Chondrocyte (in vitro differentiated cells): ENCODE measurements at regions not wholly inside any gene's neighbourhood (a gene's known extent, or its start where the extent isn't known, plus 50 kb on each side); places are given as distances from the start of the nearest gene placed in this dataset.

Experiments used
- DNase-seq: peaks from one replicate; pipeline ENCODE4 v3.0.0; 2021; ENCODE audit warnings: mixed read lengths, low spot score
- H3K27ac Mint-ChIP-seq: one replicate; pipeline ENCODE4 v1.8.0; 2021; ENCODE audit warnings: mild to moderate bottlenecking, moderate library complexity, mixed read lengths; ENCODE audit not compliant: unreplicated experiment
- H3K27me3 Mint-ChIP-seq: 2 replicates; pipeline ENCODE4 v1.8.0; 2021; ENCODE audit warnings: low read depth, mixed read lengths
- H3K36me3 Mint-ChIP-seq: 2 replicates; pipeline ENCODE4 v1.8.0; 2021; ENCODE audit warnings: low read depth, mixed read lengths
- H3K4me1 Mint-ChIP-seq: 2 replicates; pipeline ENCODE4 v1.8.0; 2021; ENCODE audit warnings: low read depth, mild to moderate bottlenecking, mixed read lengths
- H3K4me3 Mint-ChIP-seq: one replicate; pipeline ENCODE4 v1.8.0; 2021; ENCODE audit warnings: mild to moderate bottlenecking, moderate library complexity, mixed read lengths; ENCODE audit not compliant: unreplicated experiment
- H3K9me3 Mint-ChIP-seq: 2 replicates; pipeline ENCODE4 v1.8.0; 2021; ENCODE audit warnings: low read depth, mixed read lengths
- CTCF ChIP-seq: fragments of 200-600 bp; sonication (generic); IDR thresholded peaks from 2 replicates; pipeline ENCODE4 v1.5.0; 2021; ENCODE audit warnings: antibody characterized with exemption, mild to moderate bottlenecking, moderate library complexity

DNA sequence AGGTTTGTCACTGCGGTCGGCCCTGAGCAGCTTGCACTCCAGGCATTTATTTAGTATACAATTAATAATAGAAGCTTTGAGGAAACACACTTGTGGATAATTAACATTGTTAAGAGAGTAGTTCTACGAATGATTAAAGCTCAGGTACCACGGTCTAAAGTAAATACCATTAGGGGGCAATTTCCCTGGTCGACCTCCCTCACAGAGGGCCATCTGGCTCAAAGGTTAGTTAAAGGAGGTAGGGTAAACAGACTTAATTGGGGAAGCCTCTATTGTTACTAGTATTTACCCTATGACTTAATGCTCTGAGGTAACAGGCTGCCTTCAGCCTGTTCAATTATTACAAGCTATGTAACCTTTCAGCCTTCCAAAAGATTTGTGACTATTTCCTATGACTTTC, 122.3 kb upstream of the SLC44A3 start:
- H3K4me3 Mint-ChIP-seq: no peak overlapping the region
- no peaks in the 10 kb centered on the region for H3K9me3 Mint-ChIP-seq
- H3K27ac Mint-ChIP-seq: no peak overlapping the region
- no peaks in the 10 kb centered on the region for H3K36me3 Mint-ChIP-seq
- TF ChIP-seq CTCF: no peak
- peaks cover 22% of the 10 kb centered on the region for H3K4me1 Mint-ChIP-seq
- no peaks in the 10 kb centered on the region for H3K27me3 Mint-ChIP-seq
- no peak for DNase-seq

DNA sequence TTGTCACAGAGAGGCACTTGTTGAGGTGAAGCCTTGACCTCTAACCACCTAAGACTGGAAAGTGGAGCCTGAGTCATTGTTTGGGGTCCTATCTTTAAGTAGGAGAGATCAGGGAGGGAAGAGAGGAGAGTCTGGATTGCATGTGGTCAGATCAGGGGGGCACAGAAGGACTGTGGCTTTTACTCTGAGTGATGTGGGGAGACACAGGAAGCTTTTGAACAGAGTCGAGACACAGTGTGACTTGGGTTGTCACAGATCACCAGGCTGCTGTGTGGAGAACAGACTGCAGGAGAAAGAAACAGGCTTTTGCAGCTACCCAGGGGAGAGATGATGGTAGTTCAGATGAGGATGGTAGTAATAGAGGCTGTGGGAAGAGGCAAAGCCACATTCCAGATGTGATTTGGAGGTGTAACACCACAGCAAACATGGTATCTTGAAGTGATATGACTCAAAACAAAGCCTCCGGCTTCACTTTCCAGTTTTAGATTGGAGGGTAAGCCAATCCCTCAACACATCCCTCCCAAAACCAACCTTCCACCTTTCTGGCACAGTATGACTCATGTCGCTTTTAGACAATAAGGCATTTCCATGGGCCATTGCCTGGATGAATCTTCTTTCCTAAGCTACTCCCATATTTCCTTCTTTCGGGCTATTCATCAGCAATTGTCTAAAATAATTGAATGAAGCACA, 125.8 kb upstream of the SLC44A3 start:
- no peak overlapping the region for H3K4me3 Mint-ChIP-seq
- no peak overlapping the region for H3K27ac Mint-ChIP-seq
- peaks cover 10% of the 10 kb centered on the region for H3K4me1 Mint-ChIP-seq
- H3K27me3 Mint-ChIP-seq: no peaks in the 10 kb centered on the region
- no peak for TF ChIP-seq CTCF
- H3K36me3 Mint-ChIP-seq: no peaks in the 10 kb centered on the region
- DNase-seq: no peak
- H3K9me3 Mint-ChIP-seq: no peaks in the 10 kb centered on the region

- Mint-ChIP-seq H3K4me3 (no peak overlapping the region), H3K27ac (no peak overlapping the region), H3K4me1 (peaks cover 4% of the 10 kb centered on the region), H3K9me3 (no peaks in the 10 kb centered on the region), H3K36me3 (no peaks in the 10 kb centered on the region), H3K27me3 (no peaks in the 10 kb centered on the region)
- DNase-seq: no peak
- TF ChIP-seq CTCF: no peak
Observed at GRCh38 chr1:94693435-94693834, 126.7 kb upstream of the SLC44A3 start.

- Mint-ChIP-seq H3K36me3 (no peaks in the 10 kb centered on the region), H3K9me3 (no peaks in the 10 kb centered on the region)
Observed at GRCh38 chr1:94693029-94693428, 127.1 kb upstream of the SLC44A3 start.

DNA sequence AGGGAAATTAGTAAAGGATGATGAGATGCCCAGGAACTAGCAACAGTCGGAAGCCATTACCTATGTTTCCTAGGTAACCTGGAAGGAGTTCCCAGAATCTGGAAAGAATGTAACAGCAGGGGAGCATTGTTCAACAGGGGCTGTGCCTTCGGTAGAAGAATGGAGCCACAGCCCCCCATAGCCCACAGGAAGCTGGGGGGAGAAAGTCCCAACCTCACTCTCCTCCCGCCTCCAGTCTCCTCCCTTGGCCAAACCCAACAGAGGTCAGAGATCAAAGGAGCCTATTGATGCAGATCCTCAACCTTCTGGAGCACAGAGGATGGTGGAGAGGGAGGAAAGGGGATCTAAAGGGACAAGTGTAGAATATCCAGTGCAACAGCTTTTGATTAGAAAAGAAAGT, 131.5 kb upstream of the SLC44A3 start:
- Mint-ChIP-seq H3K4me1 (no peaks in the 10 kb centered on the region), H3K9me3 (no peaks in the 10 kb centered on the region), H3K27ac (no peak overlapping the region), H3K4me3 (no peak overlapping the region), H3K36me3 (peaks cover 2% of the 10 kb centered on the region), H3K27me3 (no peaks in the 10 kb centered on the region)
- no peak for DNase-seq
- TF ChIP-seq CTCF: no peak

More at GRCh38 chr1:94693029-94693428, 127.1 kb upstream of the SLC44A3 start:
- peak; percentile 20 for TF ChIP-seq CTCF
- Mint-ChIP-seq H3K27me3 (no peaks in the 10 kb centered on the region), H3K4me3 (no peak overlapping the region), H3K4me1 (peaks cover under 1% of the 10 kb centered on the region), H3K27ac (no peak overlapping the region)
- DNase-seq: no peak
